ENCODE measurements at regions not wholly inside any gene's neighbourhood (a gene's known extent, or its start where the extent isn't known, plus 50 kb on each side); places are given as distances from the start of the nearest gene placed in this dataset.

DNA sequence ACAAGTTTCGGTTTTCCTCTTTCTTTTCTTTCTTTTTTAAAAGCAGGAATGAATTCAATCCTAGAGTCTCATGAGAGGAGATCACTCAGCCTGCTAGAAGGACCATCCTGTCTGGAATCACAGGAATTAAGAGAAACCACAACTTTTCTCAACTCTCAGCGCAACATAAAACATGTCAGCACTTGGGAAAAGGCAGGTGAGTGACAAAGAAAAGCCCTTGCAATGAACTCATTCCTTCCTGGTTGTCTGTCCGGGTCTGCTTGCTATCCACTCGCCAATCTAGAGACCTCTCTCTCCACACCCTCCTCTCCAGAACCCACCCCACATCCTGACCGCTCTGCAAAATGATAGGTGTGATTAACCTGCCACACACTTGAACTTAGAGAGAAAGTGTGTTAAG is 253.8 kb downstream of the LY86 start:
- Histone ChIP-seq H3K27ac (ENCODE audit: low read depth, low read length, poor library complexity, severe bottlenecking) (peak overlapping the region; percentile 47), H3K9me3 (ENCODE audit: low read depth, low read length, poor library complexity, severe bottlenecking) (peaks cover 14% of the 10 kb centered on the region), H3K36me3 (ENCODE audit: insufficient read depth, low read length, poor library complexity, severe bottlenecking) (no peaks in the 10 kb centered on the region), H3K4me1 (ENCODE audit: insufficient read depth, low read length, poor library complexity, severe bottlenecking) (peaks cover 31% of the 10 kb centered on the region), H3K27me3 (replicated peaks; ENCODE audit: insufficient read depth, low read depth, low read length, poor library complexity) (no peaks in the 10 kb centered on the region), H3K4me3 (ENCODE audit: low read depth, low read length, poor library complexity, severe bottlenecking) (no peak overlapping the region)
- CTCF ChIA-PET: no interaction called here
- intact Hi-C loops (cut with micrococcal nuclease; ENCODE audit: unreplicated experiment): no loop called here
- DNase-seq (ENCODE audit: low spot score): no peak
- TF ChIP-seq EZH2 (IDR thresholded peaks at IDR 0.05; ENCODE audit: borderline replicate concordance, low read depth, low read length, poor library complexity, severe bottlenecking): no peak
- TF ChIP-seq, protein P1, sequence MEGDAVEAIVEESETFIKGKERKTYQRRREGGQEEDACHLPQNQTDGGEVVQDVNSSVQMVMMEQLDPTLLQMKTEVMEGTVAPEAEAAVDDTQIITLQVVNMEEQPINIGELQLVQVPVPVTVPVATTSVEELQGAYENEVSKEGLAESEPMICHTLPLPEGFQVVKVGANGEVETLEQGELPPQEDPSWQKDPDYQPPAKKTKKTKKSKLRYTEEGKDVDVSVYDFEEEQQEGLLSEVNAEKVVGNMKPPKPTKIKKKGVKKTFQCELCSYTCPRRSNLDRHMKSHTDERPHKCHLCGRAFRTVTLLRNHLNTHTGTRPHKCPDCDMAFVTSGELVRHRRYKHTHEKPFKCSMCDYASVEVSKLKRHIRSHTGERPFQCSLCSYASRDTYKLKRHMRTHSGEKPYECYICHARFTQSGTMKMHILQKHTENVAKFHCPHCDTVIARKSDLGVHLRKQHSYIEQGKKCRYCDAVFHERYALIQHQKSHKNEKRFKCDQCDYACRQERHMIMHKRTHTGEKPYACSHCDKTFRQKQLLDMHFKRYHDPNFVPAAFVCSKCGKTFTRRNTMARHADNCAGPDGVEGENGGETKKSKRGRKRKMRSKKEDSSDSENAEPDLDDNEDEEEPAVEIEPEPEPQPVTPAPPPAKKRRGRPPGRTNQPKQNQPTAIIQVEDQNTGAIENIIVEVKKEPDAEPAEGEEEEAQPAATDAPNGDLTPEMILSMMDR (conservative IDR thresholded peaks at IDR 0.05; ENCODE audit: low read depth, low read length): no peak
- POLR2A ChIA-PET (ENCODE audit: low non-redundant PET): no interaction called here
- no TSS peak for BruUV-seq (replicated peaks)

DNA sequence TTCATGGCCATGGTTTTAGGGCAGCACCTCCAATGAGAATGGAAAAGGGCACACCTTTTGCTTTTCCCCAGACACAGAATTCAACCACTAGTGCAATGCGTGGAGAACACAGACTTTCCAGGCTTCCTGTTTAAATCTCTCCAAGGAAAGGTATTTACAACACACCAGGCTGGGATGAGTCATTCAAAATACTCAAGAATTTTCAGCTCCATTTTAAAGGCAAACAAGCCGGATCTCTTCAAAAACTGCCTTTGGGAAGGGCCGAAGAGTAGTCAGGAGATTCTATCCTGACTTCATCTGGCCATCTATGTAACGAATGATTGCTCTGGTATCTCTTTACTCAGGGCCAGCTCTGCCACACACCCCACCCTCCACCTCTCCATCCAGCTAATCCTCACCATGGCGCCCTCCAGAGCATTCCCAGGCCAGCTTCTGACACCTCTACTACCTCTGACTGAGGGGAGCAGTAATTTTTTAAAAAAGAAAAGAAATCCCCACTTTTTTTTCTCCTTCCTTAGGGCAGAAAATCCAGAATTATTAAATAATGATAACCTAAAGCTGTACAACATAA is 254.6 kb downstream of the LY86 start:
- no TSS peak for BruUV-seq (replicated peaks)

DNA sequence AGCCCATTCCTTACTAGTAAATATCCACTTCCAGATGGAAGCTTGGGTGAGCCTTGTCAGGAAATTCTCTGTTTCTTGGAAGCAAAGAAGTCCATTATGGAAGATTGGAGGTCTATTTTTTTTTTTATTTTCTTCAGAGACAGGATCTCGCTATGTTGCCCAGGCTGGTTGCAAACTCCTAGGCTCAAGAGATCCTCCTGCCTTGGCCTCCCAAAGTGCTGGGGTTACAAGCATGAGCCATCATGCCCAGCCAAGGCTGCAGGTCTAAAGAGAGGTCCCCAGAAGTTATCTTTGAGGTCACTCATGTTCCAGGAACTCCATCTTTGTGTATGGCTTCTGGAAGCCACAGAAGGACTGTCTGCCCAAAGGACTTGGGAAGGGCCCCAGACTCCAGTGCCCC is 255.3 kb downstream of the LY86 start:
- Histone ChIP-seq H3K4me3 (ENCODE audit: low read depth, low read length, poor library complexity, severe bottlenecking) (no peak overlapping the region), H3K4me1 (ENCODE audit: insufficient read depth, low read length, poor library complexity, severe bottlenecking) (peaks cover 17% of the 10 kb centered on the region), H3K27ac (ENCODE audit: low read depth, low read length, poor library complexity, severe bottlenecking) (no peak overlapping the region), H3K36me3 (ENCODE audit: insufficient read depth, low read length, poor library complexity, severe bottlenecking) (no peaks in the 10 kb centered on the region), H3K27me3 (replicated peaks; ENCODE audit: insufficient read depth, low read depth, low read length, poor library complexity) (no peaks in the 10 kb centered on the region), H3K9me3 (ENCODE audit: low read depth, low read length, poor library complexity, severe bottlenecking) (peaks cover 14% of the 10 kb centered on the region)
- DNase-seq (ENCODE audit: low spot score): no peak
- POLR2A ChIA-PET (ENCODE audit: low non-redundant PET): no interaction called here
- CTCF ChIA-PET: no interaction called here
- no TSS peak for BruUV-seq (replicated peaks)
- TF ChIP-seq EZH2 (IDR thresholded peaks at IDR 0.05; ENCODE audit: borderline replicate concordance, low read depth, low read length, poor library complexity, severe bottlenecking): no peak
- TF ChIP-seq, protein P1 (conservative IDR thresholded peaks at IDR 0.05; ENCODE audit: low read depth, low read length): no peak
- intact Hi-C loops (cut with micrococcal nuclease; ENCODE audit: unreplicated experiment): no loop called here

More for the DNA sequence above, 254.6 kb downstream of the LY86 start:
- CTCF ChIA-PET: no interaction called here
- no peak for DNase-seq (ENCODE audit: low spot score)
- peak overlapping the region; percentile 58 for H3K27ac ChIP-seq (ENCODE audit: low read depth, low read length, poor library complexity, severe bottlenecking)
- POLR2A ChIA-PET (ENCODE audit: low non-redundant PET): no interaction called here
- peaks cover 22% of the 10 kb centered on the region for H3K4me1 ChIP-seq (ENCODE audit: insufficient read depth, low read length, poor library complexity, severe bottlenecking)
- H3K9me3 ChIP-seq (ENCODE audit: low read depth, low read length, poor library complexity, severe bottlenecking): peaks cover 14% of the 10 kb centered on the region
- no peak overlapping the region for H3K4me3 ChIP-seq (ENCODE audit: low read depth, low read length, poor library complexity, severe bottlenecking)
- no peak for TF ChIP-seq EZH2 (IDR thresholded peaks at IDR 0.05; ENCODE audit: borderline replicate concordance, low read depth, low read length, poor library complexity, severe bottlenecking)
- TF ChIP-seq, protein P1 (conservative IDR thresholded peaks at IDR 0.05; ENCODE audit: low read depth, low read length): no peak
- intact Hi-C loops (cut with micrococcal nuclease; ENCODE audit: unreplicated experiment): no loop called here
- H3K36me3 ChIP-seq (ENCODE audit: insufficient read depth, low read length, poor library complexity, severe bottlenecking): no peaks in the 10 kb centered on the region
- no peaks in the 10 kb centered on the region for H3K27me3 ChIP-seq (replicated peaks; ENCODE audit: insufficient read depth, low read depth, low read length, poor library complexity)
